AG04449 (cell line): ENCODE measurements at regions not wholly inside any gene's neighbourhood (a gene's known extent, or its start where the extent isn't known, plus 50 kb on each side); places are given as distances from the start of the nearest gene placed in this dataset.

ENCODE experiments used
- CTCF ChIA-PET: fragments of 350-600 bp; formaldehyde crosslinking; extraction: SDS; loops from one replicate; lab custom pipeline; 2021; ENCODE audit warnings: antibody characterized with exemption; lab: Yijun Ruan, JAX
- POLR2A ChIA-PET: fragments of 400-600, 350-600 bp; formaldehyde crosslinking; extraction: SDS; loops from one replicate; lab custom pipeline; 2020; ENCODE audit warnings: antibody characterized with exemption, inconsistent platforms; lab: Yijun Ruan, JAX
- DNase-seq: peaks from one replicate; pipeline ENCODE4 v3.0.0-alpha.2; 2010; ENCODE audit warnings: low read depth, low spot score
- H3K4me3 ChIP-seq: 2 replicates; pipeline ENCODE4 v1.5.1; 2011; ENCODE audit warnings: low read depth, mild to moderate bottlenecking, control low read depth, low read length
- CTCF ChIP-seq: IDR thresholded peaks from one replicate; pipeline ENCODE4 v1.5.1; 2011; ENCODE audit warnings: mild to moderate bottlenecking, moderate library complexity, low read length, control low read depth, inconsistent platforms; ENCODE audit not compliant: insufficient read depth; ENCODE audit errors: missing control alignments

- CTCF ChIA-PET = no interaction called here
- POLR2A ChIA-PET = no interaction called here
- no peak for DNase-seq
- no peak overlapping the region for H3K4me3 ChIP-seq
- no peak for TF ChIP-seq CTCF
These were observed 839.3 kb upstream of the CTNND2 start for GRCh38 chr5:12743582-12743981.

GRCh38 chr5:12730354-12730753 is 826.1 kb upstream of the CTNND2 start:
- TF ChIP-seq CTCF = no peak
- POLR2A ChIA-PET = no interaction called here
- no peak for DNase-seq
- no peak overlapping the region for H3K4me3 ChIP-seq
- CTCF ChIA-PET = no interaction called here

GRCh38 chr5:12716664-12717063 is 812.4 kb upstream of the CTNND2 start:
- no peak for DNase-seq
- ChIA-PET POLR2A (no interaction called here), CTCF (no interaction called here)
- TF ChIP-seq CTCF = no peak
- no peak overlapping the region for H3K4me3 ChIP-seq

- H3K4me3 ChIP-seq = no peak overlapping the region
- TF ChIP-seq CTCF = no peak
- POLR2A ChIA-PET = no interaction called here
- CTCF ChIA-PET = no interaction called here
- no peak for DNase-seq
These were observed 803.3 kb upstream of the CTNND2 start for GRCh38 chr5:12707560-12707959.

GRCh38 chr5:12704955-12705354 is 800.7 kb upstream of the CTNND2 start:
- POLR2A ChIA-PET = no interaction called here
- TF ChIP-seq CTCF = no peak
- no peak overlapping the region for H3K4me3 ChIP-seq
- CTCF ChIA-PET = no interaction called here
- no peak for DNase-seq

- DNase-seq = no peak
- no peak overlapping the region for H3K4me3 ChIP-seq
- ChIA-PET POLR2A (no interaction called here), CTCF (no interaction called here)
- no peak for TF ChIP-seq CTCF
These were observed 799.0 kb upstream of the CTNND2 start for GRCh38 chr5:12703254-12703653.

- ChIA-PET POLR2A (no interaction called here), CTCF (no interaction called here)
- no peak for TF ChIP-seq CTCF
- no peak overlapping the region for H3K4me3 ChIP-seq
- no peak for DNase-seq
These were observed 791.4 kb upstream of the CTNND2 start for GRCh38 chr5:12695651-12696050.
